ENCODE measurements at regions not wholly inside any gene's neighbourhood (a gene's known extent, or its start where the extent isn't known, plus 50 kb on each side); places are given as distances from the start of the nearest gene placed in this dataset.
"Not testable (repeated sequence)": the region's sequence is repeated elsewhere in the genome, so short reads cannot be mapped to it uniquely, and the experiment has no call there.

GRCh38 chr2:104979786-104980185 is 58.1 kb upstream of the MRPS9 start:
- DNase-seq, result not testable (repeated sequence)

GRCh38 chr2:104982111-104982510 is 55.8 kb upstream of the MRPS9 start:
- no peak for DNase-seq

All from CD4-positive, alpha-beta T cell treated with Interleukin-17A for 1 hour (primary cell).